WI38 (cell line): ENCODE measurements at regions not wholly inside any gene's neighbourhood (a gene's known extent, or its start where the extent isn't known, plus 50 kb on each side); places are given as distances from the start of the nearest gene placed in this dataset.

Source experiments
- H3K4me3 ChIP-seq: 2 replicates; pipeline ENCODE4 v1.5.1; 2011; ENCODE audit warnings: low read depth, mild to moderate bottlenecking, control low read depth, low read length
- TF ChIP-seq, protein P1 (sequence below): IDR thresholded peaks from 2 replicates; pipeline ENCODE4 v1.5.1; 2012; ENCODE audit warnings: low read depth, mild to moderate bottlenecking, control low read depth, low read length

GRCh38 chr12:110996415-110996814 is 76.0 kb upstream of the MYL2 start:
- H3K4me3 ChIP-seq = no peak overlapping the region
- TF ChIP-seq, protein P1, sequence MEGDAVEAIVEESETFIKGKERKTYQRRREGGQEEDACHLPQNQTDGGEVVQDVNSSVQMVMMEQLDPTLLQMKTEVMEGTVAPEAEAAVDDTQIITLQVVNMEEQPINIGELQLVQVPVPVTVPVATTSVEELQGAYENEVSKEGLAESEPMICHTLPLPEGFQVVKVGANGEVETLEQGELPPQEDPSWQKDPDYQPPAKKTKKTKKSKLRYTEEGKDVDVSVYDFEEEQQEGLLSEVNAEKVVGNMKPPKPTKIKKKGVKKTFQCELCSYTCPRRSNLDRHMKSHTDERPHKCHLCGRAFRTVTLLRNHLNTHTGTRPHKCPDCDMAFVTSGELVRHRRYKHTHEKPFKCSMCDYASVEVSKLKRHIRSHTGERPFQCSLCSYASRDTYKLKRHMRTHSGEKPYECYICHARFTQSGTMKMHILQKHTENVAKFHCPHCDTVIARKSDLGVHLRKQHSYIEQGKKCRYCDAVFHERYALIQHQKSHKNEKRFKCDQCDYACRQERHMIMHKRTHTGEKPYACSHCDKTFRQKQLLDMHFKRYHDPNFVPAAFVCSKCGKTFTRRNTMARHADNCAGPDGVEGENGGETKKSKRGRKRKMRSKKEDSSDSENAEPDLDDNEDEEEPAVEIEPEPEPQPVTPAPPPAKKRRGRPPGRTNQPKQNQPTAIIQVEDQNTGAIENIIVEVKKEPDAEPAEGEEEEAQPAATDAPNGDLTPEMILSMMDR = no peak

- H3K4me3 ChIP-seq = no peak overlapping the region
- TF ChIP-seq, protein P1 = no peak
Measured at GRCh38 chr12:110995615-110996014, 75.2 kb upstream of the MYL2 start.

DNA sequence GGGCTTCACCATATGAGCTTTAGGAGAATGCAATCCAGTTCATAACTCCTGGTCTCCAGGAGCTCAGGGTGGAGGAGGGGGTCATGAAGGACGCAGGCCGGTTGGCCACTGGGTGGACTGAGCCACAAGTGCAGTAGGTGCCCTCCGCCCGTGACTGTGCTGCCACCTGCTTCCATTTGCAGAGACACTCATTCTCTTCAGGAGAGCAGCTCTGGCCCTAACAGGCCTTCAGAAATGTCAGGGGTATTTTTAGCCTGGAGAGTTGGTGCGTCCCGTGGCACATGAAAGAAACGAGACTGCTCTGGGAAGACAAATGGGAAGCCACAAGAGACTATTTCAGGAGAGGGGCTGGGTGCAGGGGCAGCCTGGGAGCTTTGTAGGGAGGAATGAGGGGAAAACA is 74.6 kb upstream of the MYL2 start:
- H3K4me3 ChIP-seq = no peak overlapping the region
- TF ChIP-seq, protein P1 = no peak

- TF ChIP-seq, protein P1 = no peak
- H3K4me3 ChIP-seq = no peak overlapping the region
Measured at GRCh38 chr12:110993434-110993833, 73.1 kb upstream of the MYL2 start.

GRCh38 chr12:110992909-110993308 is 72.5 kb upstream of the MYL2 start:
- TF ChIP-seq, protein P1 = no peak
- H3K4me3 ChIP-seq = no peak overlapping the region

GRCh38 chr12:110983811-110984210 is 63.4 kb upstream of the MYL2 start:
- TF ChIP-seq, protein P1 = no peak
- no peak overlapping the region for H3K4me3 ChIP-seq

DNA sequence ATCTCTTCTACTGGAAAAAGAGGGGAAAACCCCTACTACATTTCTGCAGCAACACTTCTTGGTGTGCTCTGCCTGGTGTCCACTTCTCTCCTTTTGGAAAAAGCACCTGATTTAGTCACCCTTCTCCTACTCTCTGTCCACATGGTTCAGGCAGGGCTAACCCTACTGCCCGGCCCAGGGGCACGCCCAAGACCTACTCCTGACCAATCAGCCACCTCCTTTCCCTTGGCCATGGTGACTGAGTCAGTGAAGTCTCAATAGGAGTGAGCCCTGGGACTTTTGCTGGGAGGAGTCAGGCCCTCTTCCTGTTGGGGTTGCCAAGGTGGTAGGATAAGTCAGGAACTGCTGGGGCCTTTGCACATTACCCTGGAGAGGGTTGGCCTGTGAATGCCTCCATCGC is 52.5 kb upstream of the MYL2 start:
- no peak overlapping the region for H3K4me3 ChIP-seq
- TF ChIP-seq, protein P1 = no peak
